K562 (cell line): ENCODE measurements at regions not wholly inside any gene's neighbourhood (a gene's known extent, or its start where the extent isn't known, plus 50 kb on each side); places are given as distances from the start of the nearest gene placed in this dataset.
A peak's percentile ranks its signal among the peaks of the same experiment; 100 is the strongest.

Experiments
- ATAC-seq: fragments of 200-7000 bp; cut with Tn5 transposase; 3 replicates; pipeline ENCODE4 v1.9.1; 2020; ENCODE audit warnings: moderate library complexity
- BruUV-seq: library from RNA; stranded (reverse); fragments of 400-500 nt; replicated peaks from 2 replicates; lab custom pipeline; 2021; lab: Mats Ljungman, UMichigan
- CTCF ChIA-PET: fragments of 300-600 bp; formaldehyde crosslinking; extraction: SDS; loops from one replicate; lab custom pipeline; 2021; ENCODE audit warnings: low intra/inter-chr PET ratio; lab: Yijun Ruan, JAX
- POLR2A ChIA-PET: fragments of 300-600, 350-650 bp; sonication (Branson Sonifier 250); formaldehyde crosslinking; extraction: SDS; loops from one replicate; lab custom pipeline; 2021; ENCODE audit warnings: antibody characterized with exemption, inconsistent platforms; lab: Yijun Ruan, JAX
- DNase-seq, 4 experiments: peaks; one replicate each; pipeline versions ENCODE4 v3.0.0 to v3.0.0-alpha.2; 2011 to 2018; ENCODE audit warnings: low spot score in 3 of 4, mixed read lengths in 3 of 4; ENCODE audit errors: extremely low read depth in 1 of 4
- FAIRE-seq: peaks from 2 replicates; lab custom pipeline; 2011; peaks lifted over from hg19 to GRCh38; lab: Jason Lieb, UNC
- H2AFZ ChIP-seq: 2 replicates; pipeline ENCODE4 v1.6.0; 2011; ENCODE audit warnings: low read depth, low read length, control low read depth, inconsistent platforms
- H3K27ac ChIP-seq: fragments of 200-600 bp; 3 replicates; pipeline ENCODE4 v1.8.0; 2011; ENCODE audit warnings: low read depth, mild to moderate bottlenecking, control low read depth, inconsistent platforms, low read length, moderate library complexity, mixed read lengths; ENCODE audit errors: extremely low read depth
- H3K27me3 ChIP-seq, 2 experiments: fragments of 300-600 bp in 1 of 2; 2 replicates in 1 of 2; 3 replicates in 1 of 2; pipeline versions ENCODE4 v1.6.0 to v1.8.0; 2011; ENCODE audit warnings: inconsistent platforms in 2 of 2, low read length in 2 of 2, mild to moderate bottlenecking in 1 of 2, mixed read lengths in 1 of 2, moderate library complexity in 1 of 2; ENCODE audit not compliant: control insufficient read depth in 2 of 2, insufficient read depth in 2 of 2
- H3K36me3 ChIP-seq: fragments of 300-600 bp; 3 replicates; pipeline ENCODE4 v1.8.0; 2011; ENCODE audit warnings: mild to moderate bottlenecking, low read length, inconsistent platforms; ENCODE audit not compliant: control insufficient read depth, insufficient read depth
- H3K4me1 ChIP-seq, 2 experiments: fragments of 200-600 bp in 1 of 2; replicated peaks in 1 of 2; 2 replicates in 1 of 2; 3 replicates in 1 of 2; pipeline versions ENCODE4 v1.5.1 to v1.8.0; 2011; ENCODE audit warnings: inconsistent platforms in 2 of 2, low read length in 2 of 2, mild to moderate bottlenecking in 1 of 2, mixed read lengths in 1 of 2, moderate library complexity in 1 of 2; ENCODE audit not compliant: control insufficient read depth in 2 of 2, insufficient read depth in 2 of 2
- H3K4me2 ChIP-seq: 2 replicates; pipeline ENCODE4 v1.6.1; 2011; ENCODE audit warnings: low read length, control low read depth, inconsistent platforms, mixed read lengths; ENCODE audit not compliant: insufficient read depth
- H3K4me3 ChIP-seq: fragments of 200-600 bp; sonication (generic), shearing (Covaris generic); 2 replicates; pipeline ENCODE4 v1.5.1; 2016; ENCODE audit warnings: control low read depth, inconsistent platforms
- H3K79me2 ChIP-seq: fragments of 200-600 bp; 3 replicates; pipeline ENCODE4 v1.8.0; 2011; ENCODE audit warnings: low read length, inconsistent platforms; ENCODE audit not compliant: control insufficient read depth, insufficient read depth
- H3K9ac ChIP-seq, 2 experiments: 2 replicates each; pipeline versions ENCODE4 v1.6.0 to v1.6.1; 2011; ENCODE audit warnings: low read depth in 2 of 2, low read length in 2 of 2, control low read depth in 1 of 2, inconsistent platforms in 1 of 2, mild to moderate bottlenecking in 1 of 2, mixed read lengths in 1 of 2; ENCODE audit not compliant: insufficient read depth in 1 of 2
- H3K9me1 ChIP-seq: one replicate; pipeline ENCODE4 v1.6.0; 2011; ENCODE audit warnings: inconsistent platforms, mild to moderate bottlenecking, low read length, moderate library complexity; ENCODE audit not compliant: control insufficient read depth, insufficient read depth
- H3K9me3 ChIP-seq: replicated peaks from 2 replicates; pipeline ENCODE4 v1.5.1; 2011; ENCODE audit warnings: low read depth, low read length, inconsistent platforms; ENCODE audit not compliant: control insufficient read depth, insufficient read depth
- H4K20me1 ChIP-seq: replicated peaks from 2 replicates; pipeline ENCODE4 v1.6.1; 2011; ENCODE audit warnings: low read length, inconsistent platforms, mixed read lengths; ENCODE audit not compliant: control insufficient read depth, insufficient read depth
- MYNN ChIP-seq, 2 experiments: sonication (generic); formaldehyde crosslinking in 1 of 2; IDR thresholded peaks; 2 replicates each; pipeline versions ENCODE4 v1.5.0 to v1.6.1; 2016 to 2020; ENCODE audit warnings: antibody characterized with exemption in 1 of 2, missing genetic modification reagents in 1 of 2
- NR4A1 ChIP-seq, 2 experiments: fragments of 250-450 bp in 1 of 2; fragments of 450-650 bp in 1 of 2; sonication (Bioruptor Pico) in 1 of 2; IDR thresholded peaks; 2 replicates each; pipeline versions ENCODE4 v1.4.0 to v1.6.1; 2016 to 2020; ENCODE audit warnings: mild to moderate bottlenecking in 2 of 2, missing compliant biosample characterization in 1 of 2, missing genetic modification characterization in 1 of 2, moderate library complexity in 1 of 2
- PHB2 ChIP-seq: fragments of 450-650 bp; IDR thresholded peaks from 2 replicates; pipeline ENCODE4 v1.6.1; 2017; ENCODE audit warnings: low read depth
- RAD21 ChIP-seq, 2 experiments: fragments of 250-450 bp in 1 of 2; fragments of 450-650 bp in 1 of 2; sonication (Bioruptor Pico) in 1 of 2; formaldehyde crosslinking in 1 of 2; IDR thresholded peaks in 1 of 2; conservative IDR thresholded peaks in 1 of 2; 2 replicates each; pipeline versions ENCODE4 v1.4.0 to v1.8.0; 2020 to 2022; ENCODE audit warnings: mild to moderate bottlenecking in 2 of 2, moderate library complexity in 1 of 2
- RFX7 ChIP-seq: fragments of 250-450 bp; sonication (Bioruptor Pico); IDR thresholded peaks from 2 replicates; pipeline ENCODE4 v1.5.1; 2021; ENCODE audit warnings: mild to moderate bottlenecking
- SNRNP70 ChIP-seq: fragments of 200-400 bp; formaldehyde crosslinking; optimal IDR thresholded peaks from 2 replicates; pipeline ENCODE3; 2017; ENCODE audit warnings: low read depth, low read length
- SP2 ChIP-seq: IDR thresholded peaks from 2 replicates; pipeline ENCODE4 v1.6.1; 2011; ENCODE audit warnings: mild to moderate bottlenecking, low read depth, low read length, moderate library complexity; ENCODE audit not compliant: poor library complexity, severe bottlenecking; ENCODE audit errors: extremely low read depth
- YBX1 ChIP-seq: fragments of 450-650 bp; IDR thresholded peaks from 2 replicates; pipeline ENCODE4 v1.7.1; 2016; ENCODE audit warnings: mild to moderate bottlenecking
- ZEB2 ChIP-seq: fragments of 450-650 bp; IDR thresholded peaks from 2 replicates; pipeline ENCODE4 v1.6.1; 2016
- ZNF431 ChIP-seq: sonication (generic); formaldehyde crosslinking; IDR thresholded peaks from 2 replicates; pipeline ENCODE4 v1.8.0; 2022; ENCODE audit warnings: mild to moderate bottlenecking, missing genetic modification reagents
- WGBS: fragments of 100-300 bp; shearing (Covaris generic); methylation state at CpG from one replicate; pipeline ENCODE4 v1.1.6; 2016; ENCODE audit warnings: low coverage, mixed read lengths; ENCODE audit not compliant: insufficient coverage; ENCODE audit errors: missing lambda C conversion rate; 5-methylcytosine and 5-hydroxymethylcytosine counted together
- in situ Hi-C: fragments of 300-500 bp; cut with MboI; formaldehyde crosslinking; loops from 4 replicates; pipeline ENCODE4 v1.15.0; 2018; ENCODE audit warnings: inconsistent platforms, mixed read lengths
- intact Hi-C: fragments of 100-400 bp; cut with micrococcal nuclease; formaldehyde crosslinking; loops from 2 replicates; pipeline ENCODE4 v1.14.2; 2022
- TF ChIP-seq, protein P1 (sequence below): sonication (generic); formaldehyde crosslinking; IDR thresholded peaks from 2 replicates; pipeline ENCODE4 v1.9.0; 2022; ENCODE audit warnings: mild to moderate bottlenecking, missing genetic modification reagents
- TF ChIP-seq, protein P2 (sequence below), 2 experiments: IDR thresholded peaks; 2 replicates each; pipeline ENCODE4 v1.6.1; 2011; ENCODE audit warnings: borderline replicate concordance in 1 of 2, control low read depth in 1 of 2, low read depth in 1 of 2, low read length in 1 of 2, mild to moderate bottlenecking in 1 of 2, mixed read lengths in 1 of 2, moderate library complexity in 1 of 2; ENCODE audit not compliant: insufficient read depth in 1 of 2, insufficient read length in 1 of 2, poor library complexity in 1 of 2, severe bottlenecking in 1 of 2; ENCODE audit errors: extremely low read depth in 1 of 2
- TF ChIP-seq, protein P3 (sequence below): sonication (generic); formaldehyde crosslinking; IDR thresholded peaks from 2 replicates; pipeline ENCODE4 v1.9.0; 2022; ENCODE audit warnings: mild to moderate bottlenecking, missing genetic modification reagents
- TF ChIP-seq, protein P4 (sequence below): sonication (generic); formaldehyde crosslinking; IDR thresholded peaks from 2 replicates; pipeline ENCODE4 v1.8.0; 2023; ENCODE audit warnings: mild to moderate bottlenecking, missing genetic modification reagents

DNA sequence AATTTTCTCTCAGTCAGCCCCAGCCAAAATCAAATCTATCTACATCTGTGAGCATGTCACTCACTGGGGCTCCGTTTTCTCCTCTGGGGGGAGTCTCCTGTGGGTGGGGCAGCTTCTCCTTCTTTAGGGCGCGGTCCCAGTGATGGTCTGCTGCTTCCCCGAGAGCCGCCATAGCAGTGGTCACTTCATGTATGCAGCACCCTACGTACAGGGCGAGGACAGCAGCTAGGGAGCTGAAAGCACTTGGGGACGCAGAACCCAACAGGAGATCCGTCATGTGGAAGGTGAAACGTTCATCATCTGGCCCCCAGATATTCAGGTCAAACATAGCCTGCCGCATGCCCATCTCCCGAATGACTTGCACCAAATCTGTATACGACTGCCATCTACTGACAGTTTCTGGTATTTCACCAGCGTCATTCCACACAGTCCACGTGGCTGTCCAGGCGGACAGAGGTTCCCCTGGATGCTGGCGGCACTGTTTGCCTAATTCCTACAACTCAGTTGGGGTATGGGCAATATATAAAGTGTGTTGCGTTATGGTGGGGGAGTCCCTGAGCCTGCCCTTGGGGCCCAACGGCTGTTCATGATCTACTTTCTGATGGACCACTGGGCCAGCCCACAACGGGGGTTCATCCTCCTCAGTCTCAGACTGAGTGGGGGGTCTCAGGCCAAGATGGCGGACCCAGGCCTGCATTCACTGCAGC, 795.0 kb downstream of the EFNA5 start:
- DNase-seq (peak; percentile 11 to 60 (median 30)), ATAC-seq (peak; percentile 83), FAIRE-seq (peak; percentile 71)
- POLR2A ChIA-PET, result no interaction called here
- H3K4me1 ChIP-seq, result no peaks in the 10 kb centered on the region
- intact Hi-C loops (no loop called here), in situ Hi-C loops (no loop called here)
- H3K4me3 ChIP-seq, result no peak overlapping the region
- H2AFZ ChIP-seq, result 0 out of 2 replicates have a peak overlapping the region, but pooled peaks have one; percentile 40
- whole genome bisulfite sequencing, result 10% methylated on average over 17 of the region's 21 CpGs
- no peaks in the 10 kb centered on the region for H3K27me3 ChIP-seq
- H3K9ac ChIP-seq, result no peak overlapping the region
- H3K4me2 ChIP-seq, result no peak overlapping the region
- H4K20me1 ChIP-seq, result no peaks in the 10 kb centered on the region
- H3K36me3 ChIP-seq, result no peaks in the 10 kb centered on the region
- H3K9me1 ChIP-seq, result no peaks in the 10 kb centered on the region
- no TSS peak for BruUV-seq
- H3K79me2 ChIP-seq, result no peaks in the 10 kb centered on the region
- CTCF ChIA-PET, result no interaction called here
- H3K27ac ChIP-seq, result no peak overlapping the region
- no peaks in the 10 kb centered on the region for H3K9me3 ChIP-seq
- peak; percentile 37 to 63 for TF ChIP-seq RAD21 (CRISPR knock-in tag; conservative IDR thresholded peaks at IDR 0.05 in 1 of 2, IDR thresholded peaks at IDR 0.05 in 1 of 2)
- TF ChIP-seq, protein P1, sequence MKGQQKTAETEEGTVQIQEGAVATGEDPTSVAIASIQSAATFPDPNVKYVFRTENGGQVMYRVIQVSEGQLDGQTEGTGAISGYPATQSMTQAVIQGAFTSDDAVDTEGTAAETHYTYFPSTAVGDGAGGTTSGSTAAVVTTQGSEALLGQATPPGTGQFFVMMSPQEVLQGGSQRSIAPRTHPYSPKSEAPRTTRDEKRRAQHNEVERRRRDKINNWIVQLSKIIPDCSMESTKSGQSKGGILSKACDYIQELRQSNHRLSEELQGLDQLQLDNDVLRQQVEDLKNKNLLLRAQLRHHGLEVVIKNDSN (CRISPR knock-in tag), result peak; percentile 59
- TF ChIP-seq ZNF431, result no peak
- TF ChIP-seq PHB2, result no peak
- TF ChIP-seq YBX1, result no peak
- no peak for TF ChIP-seq RFX7 (CRISPR knock-in tag)
- TF ChIP-seq, protein P2, sequence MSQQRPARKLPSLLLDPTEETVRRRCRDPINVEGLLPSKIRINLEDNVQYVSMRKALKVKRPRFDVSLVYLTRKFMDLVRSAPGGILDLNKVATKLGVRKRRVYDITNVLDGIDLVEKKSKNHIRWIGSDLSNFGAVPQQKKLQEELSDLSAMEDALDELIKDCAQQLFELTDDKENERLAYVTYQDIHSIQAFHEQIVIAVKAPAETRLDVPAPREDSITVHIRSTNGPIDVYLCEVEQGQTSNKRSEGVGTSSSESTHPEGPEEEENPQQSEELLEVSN (IDR thresholded peaks at IDR 0.05; ENCODE audit: borderline replicate concordance in 1 of 2, extremely low read depth in 1 of 2, insufficient read depth in 1 of 2, insufficient read length in 1 of 2, low read depth in 1 of 2, low read length in 1 of 2, poor library complexity in 1 of 2, severe bottlenecking in 1 of 2), result peak in 1 of 2 experiments; percentile 31
- no peak for TF ChIP-seq SP2
- TF ChIP-seq, protein P3, sequence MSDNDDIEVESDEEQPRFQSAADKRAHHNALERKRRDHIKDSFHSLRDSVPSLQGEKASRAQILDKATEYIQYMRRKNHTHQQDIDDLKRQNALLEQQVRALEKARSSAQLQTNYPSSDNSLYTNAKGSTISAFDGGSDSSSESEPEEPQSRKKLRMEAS (CRISPR knock-in tag), result peak; percentile 56; the same call in 1 of the 2 replicates
- TF ChIP-seq MYNN (IDR thresholded peaks at IDR 0.05), result no peak
- no peak for TF ChIP-seq MYNN (CRISPR knock-in tag; IDR thresholded peaks at IDR 0.05)
- no peak for TF ChIP-seq NR4A1 (CRISPR knock-in tag; IDR thresholded peaks at IDR 0.05)
- TF ChIP-seq NR4A1 (tag; IDR thresholded peaks at IDR 0.05), result no peak
- TF ChIP-seq, protein P4, sequence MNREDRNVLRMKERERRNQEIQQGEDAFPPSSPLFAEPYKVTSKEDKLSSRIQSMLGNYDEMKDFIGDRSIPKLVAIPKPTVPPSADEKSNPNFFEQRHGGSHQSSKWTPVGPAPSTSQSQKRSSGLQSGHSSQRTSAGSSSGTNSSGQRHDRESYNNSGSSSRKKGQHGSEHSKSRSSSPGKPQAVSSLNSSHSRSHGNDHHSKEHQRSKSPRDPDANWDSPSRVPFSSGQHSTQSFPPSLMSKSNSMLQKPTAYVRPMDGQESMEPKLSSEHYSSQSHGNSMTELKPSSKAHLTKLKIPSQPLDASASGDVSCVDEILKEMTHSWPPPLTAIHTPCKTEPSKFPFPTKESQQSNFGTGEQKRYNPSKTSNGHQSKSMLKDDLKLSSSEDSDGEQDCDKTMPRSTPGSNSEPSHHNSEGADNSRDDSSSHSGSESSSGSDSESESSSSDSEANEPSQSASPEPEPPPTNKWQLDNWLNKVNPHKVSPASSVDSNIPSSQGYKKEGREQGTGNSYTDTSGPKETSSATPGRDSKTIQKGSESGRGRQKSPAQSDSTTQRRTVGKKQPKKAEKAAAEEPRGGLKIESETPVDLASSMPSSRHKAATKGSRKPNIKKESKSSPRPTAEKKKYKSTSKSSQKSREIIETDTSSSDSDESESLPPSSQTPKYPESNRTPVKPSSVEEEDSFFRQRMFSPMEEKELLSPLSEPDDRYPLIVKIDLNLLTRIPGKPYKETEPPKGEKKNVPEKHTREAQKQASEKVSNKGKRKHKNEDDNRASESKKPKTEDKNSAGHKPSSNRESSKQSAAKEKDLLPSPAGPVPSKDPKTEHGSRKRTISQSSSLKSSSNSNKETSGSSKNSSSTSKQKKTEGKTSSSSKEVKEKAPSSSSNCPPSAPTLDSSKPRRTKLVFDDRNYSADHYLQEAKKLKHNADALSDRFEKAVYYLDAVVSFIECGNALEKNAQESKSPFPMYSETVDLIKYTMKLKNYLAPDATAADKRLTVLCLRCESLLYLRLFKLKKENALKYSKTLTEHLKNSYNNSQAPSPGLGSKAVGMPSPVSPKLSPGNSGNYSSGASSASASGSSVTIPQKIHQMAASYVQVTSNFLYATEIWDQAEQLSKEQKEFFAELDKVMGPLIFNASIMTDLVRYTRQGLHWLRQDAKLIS (CRISPR knock-in tag), result no peak
- TF ChIP-seq ZEB2, result no peak
- TF ChIP-seq SNRNP70, result no peak
